ENCODE measurements at regions not wholly inside any gene's neighbourhood (a gene's known extent, or its start where the extent isn't known, plus 50 kb on each side); places are given as distances from the start of the nearest gene placed in this dataset.

DNA sequence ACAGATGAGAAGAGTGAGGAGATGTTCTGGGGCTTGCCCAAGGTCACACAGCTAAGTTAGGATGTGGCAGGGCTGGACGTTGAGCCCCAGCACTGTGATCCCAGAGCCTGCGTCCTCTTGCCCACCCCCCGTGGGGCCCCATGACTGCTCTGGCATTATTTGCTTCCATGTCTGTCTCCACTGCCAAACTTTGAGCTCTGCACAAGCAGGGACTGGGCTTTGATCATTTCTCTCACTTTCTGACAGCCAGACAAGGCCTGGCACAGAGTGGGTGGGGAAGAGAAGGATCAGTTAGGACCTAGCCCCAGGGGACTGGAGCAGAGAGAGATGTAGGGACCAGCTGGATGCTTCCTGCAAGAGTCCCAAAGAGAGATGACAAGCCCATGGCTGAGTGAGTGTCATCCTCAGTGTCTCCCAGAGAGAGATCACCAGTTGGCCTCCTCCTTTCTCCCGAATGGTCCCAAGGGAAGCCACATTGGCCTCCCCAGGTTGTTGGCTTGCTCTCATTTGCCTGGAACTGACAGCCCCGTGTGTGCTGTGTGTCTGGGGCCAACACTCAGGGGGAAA, 126.7 kb upstream of the PWP1 start (continued):
- TF ChIP-seq, protein P1, sequence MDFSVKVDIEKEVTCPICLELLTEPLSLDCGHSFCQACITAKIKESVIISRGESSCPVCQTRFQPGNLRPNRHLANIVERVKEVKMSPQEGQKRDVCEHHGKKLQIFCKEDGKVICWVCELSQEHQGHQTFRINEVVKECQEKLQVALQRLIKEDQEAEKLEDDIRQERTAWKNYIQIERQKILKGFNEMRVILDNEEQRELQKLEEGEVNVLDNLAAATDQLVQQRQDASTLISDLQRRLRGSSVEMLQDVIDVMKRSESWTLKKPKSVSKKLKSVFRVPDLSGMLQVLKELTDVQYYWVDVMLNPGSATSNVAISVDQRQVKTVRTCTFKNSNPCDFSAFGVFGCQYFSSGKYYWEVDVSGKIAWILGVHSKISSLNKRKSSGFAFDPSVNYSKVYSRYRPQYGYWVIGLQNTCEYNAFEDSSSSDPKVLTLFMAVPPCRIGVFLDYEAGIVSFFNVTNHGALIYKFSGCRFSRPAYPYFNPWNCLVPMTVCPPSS (IDR thresholded peaks at IDR 0.05), result no peak
- TF ChIP-seq, protein P2, sequence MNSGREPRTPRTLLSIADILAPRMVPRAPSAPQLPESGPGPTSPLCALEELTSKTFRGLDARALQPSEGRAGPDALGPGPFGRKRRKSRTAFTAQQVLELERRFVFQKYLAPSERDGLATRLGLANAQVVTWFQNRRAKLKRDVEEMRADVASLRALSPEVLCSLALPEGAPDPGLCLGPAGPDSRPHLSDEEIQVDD (CRISPR knock-in tag; IDR thresholded peaks at IDR 0.05; ENCODE audit: borderline replicate concordance), result no peak
- TF ChIP-seq MED13 (CRISPR knock-in tag; IDR thresholded peaks at IDR 0.05) (no peak), EP300 (IDR thresholded peaks at IDR 0.05; ENCODE audit: low read depth in 2 of 2, low read length in 2 of 2) (peak; percentile 85 to 88; a peak in 3 of 4 replicates), EP300 (CRISPR knock-in tag; IDR thresholded peaks at IDR 0.05; ENCODE audit: borderline replicate concordance) (peak; percentile 70; the same call in 1 of the 2 replicates), FIP1L1 (IDR thresholded peaks at IDR 0.05; ENCODE audit: borderline replicate concordance, insufficient read depth, low read depth, low read length) (no peak), TP53 (CRISPR knock-in tag; conservative IDR thresholded peaks at IDR 0.05) (no peak), ARNT2 (CRISPR knock-in tag; IDR thresholded peaks at IDR 0.05; ENCODE audit: low read depth) (no peak), SP140L (CRISPR knock-in tag; IDR thresholded peaks at IDR 0.05; ENCODE audit: borderline replicate concordance) (no peak), ZNF816 (CRISPR knock-in tag; IDR thresholded peaks at IDR 0.05; ENCODE audit: borderline replicate concordance) (no peak), HNF4G (IDR thresholded peaks at IDR 0.05; ENCODE audit: borderline replicate concordance, low read depth, low read length) (peak; percentile 85), HNF4G (CRISPR knock-in tag; IDR thresholded peaks at IDR 0.05; ENCODE audit: borderline replicate concordance, low read depth) (peak; percentile 56; the same call in 1 of the 2 replicates), ZNF615 (CRISPR knock-in tag; IDR thresholded peaks at IDR 0.05; ENCODE audit: borderline replicate concordance) (no peak), ETV6 (CRISPR knock-in tag; conservative IDR thresholded peaks at IDR 0.05) (no peak), ZNF510 (CRISPR knock-in tag; IDR thresholded peaks at IDR 0.05; ENCODE audit: low read depth) (no peak), ZNF766 (CRISPR knock-in tag; IDR thresholded peaks at IDR 0.05; ENCODE audit: borderline replicate concordance) (no peak), ATF7 (IDR thresholded peaks at IDR 0.05) (no peak), ATF7 (CRISPR knock-in tag; IDR thresholded peaks at IDR 0.05) (no peak), HIVEP1 (CRISPR knock-in tag; IDR thresholded peaks at IDR 0.05) (no peak; the same call in 1 of the 2 replicates), CBX5 (CRISPR knock-in tag; IDR thresholded peaks at IDR 0.05; ENCODE audit: borderline replicate concordance) (no peak), POGZ (CRISPR knock-in tag; IDR thresholded peaks at IDR 0.05) (peak; percentile 68), SMYD3 (CRISPR knock-in tag; IDR thresholded peaks at IDR 0.05) (no peak), POLR2A (IDR thresholded peaks at IDR 0.05; ENCODE audit: insufficient read depth in 1 of 2, low read depth in 2 of 2, low read length in 2 of 2) (no peak; a peak in 1 of 4 replicates), SOX5 (CRISPR knock-in tag; IDR thresholded peaks at IDR 0.05; ENCODE audit: borderline replicate concordance) (peak; percentile 53; the same call in 1 of the 2 replicates)
- TF ChIP-seq, protein P3, sequence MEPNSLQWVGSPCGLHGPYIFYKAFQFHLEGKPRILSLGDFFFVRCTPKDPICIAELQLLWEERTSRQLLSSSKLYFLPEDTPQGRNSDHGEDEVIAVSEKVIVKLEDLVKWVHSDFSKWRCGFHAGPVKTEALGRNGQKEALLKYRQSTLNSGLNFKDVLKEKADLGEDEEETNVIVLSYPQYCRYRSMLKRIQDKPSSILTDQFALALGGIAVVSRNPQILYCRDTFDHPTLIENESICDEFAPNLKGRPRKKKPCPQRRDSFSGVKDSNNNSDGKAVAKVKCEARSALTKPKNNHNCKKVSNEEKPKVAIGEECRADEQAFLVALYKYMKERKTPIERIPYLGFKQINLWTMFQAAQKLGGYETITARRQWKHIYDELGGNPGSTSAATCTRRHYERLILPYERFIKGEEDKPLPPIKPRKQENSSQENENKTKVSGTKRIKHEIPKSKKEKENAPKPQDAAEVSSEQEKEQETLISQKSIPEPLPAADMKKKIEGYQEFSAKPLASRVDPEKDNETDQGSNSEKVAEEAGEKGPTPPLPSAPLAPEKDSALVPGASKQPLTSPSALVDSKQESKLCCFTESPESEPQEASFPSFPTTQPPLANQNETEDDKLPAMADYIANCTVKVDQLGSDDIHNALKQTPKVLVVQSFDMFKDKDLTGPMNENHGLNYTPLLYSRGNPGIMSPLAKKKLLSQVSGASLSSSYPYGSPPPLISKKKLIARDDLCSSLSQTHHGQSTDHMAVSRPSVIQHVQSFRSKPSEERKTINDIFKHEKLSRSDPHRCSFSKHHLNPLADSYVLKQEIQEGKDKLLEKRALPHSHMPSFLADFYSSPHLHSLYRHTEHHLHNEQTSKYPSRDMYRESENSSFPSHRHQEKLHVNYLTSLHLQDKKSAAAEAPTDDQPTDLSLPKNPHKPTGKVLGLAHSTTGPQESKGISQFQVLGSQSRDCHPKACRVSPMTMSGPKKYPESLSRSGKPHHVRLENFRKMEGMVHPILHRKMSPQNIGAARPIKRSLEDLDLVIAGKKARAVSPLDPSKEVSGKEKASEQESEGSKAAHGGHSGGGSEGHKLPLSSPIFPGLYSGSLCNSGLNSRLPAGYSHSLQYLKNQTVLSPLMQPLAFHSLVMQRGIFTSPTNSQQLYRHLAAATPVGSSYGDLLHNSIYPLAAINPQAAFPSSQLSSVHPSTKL (CRISPR knock-in tag; IDR thresholded peaks at IDR 0.05), result peak; percentile 87
- TF ChIP-seq, protein P4, sequence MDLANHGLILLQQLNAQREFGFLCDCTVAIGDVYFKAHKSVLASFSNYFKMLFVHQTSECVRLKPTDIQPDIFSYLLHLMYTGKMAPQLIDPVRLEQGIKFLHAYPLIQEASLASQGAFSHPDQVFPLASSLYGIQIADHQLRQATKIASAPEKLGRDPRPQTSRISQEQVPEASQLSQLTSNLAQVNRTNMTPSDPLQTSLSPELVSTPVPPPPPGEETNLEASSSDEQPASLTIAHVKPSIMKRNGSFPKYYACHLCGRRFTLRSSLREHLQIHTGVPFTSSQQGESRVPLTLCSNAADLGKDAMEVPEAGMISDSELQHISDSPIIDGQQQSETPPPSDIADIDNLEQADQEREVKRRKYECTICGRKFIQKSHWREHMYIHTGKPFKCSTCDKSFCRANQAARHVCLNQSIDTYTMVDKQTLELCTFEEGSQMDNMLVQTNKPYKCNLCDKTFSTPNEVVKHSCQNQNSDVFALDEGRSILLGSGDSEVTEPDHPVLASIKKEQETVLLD (CRISPR knock-in tag; IDR thresholded peaks at IDR 0.05; ENCODE audit: low read depth), result no peak
